MCF 10A (cell line): ENCODE measurements at regions not wholly inside any gene's neighbourhood (a gene's known extent, or its start where the extent isn't known, plus 50 kb on each side); places are given as distances from the start of the nearest gene placed in this dataset.

Experiments used
- BruUV-seq: library from RNA; stranded (reverse); fragments of 400-500 nt; replicated peaks from 2 replicates; lab custom pipeline; 2021; lab: Mats Ljungman, UMichigan
- CTCF ChIA-PET: fragments of 300-600 bp; sonication (Branson Sonifier 250); formaldehyde crosslinking; extraction: SDS; loops from one replicate; lab custom pipeline; 2021; ENCODE audit warnings: antibody characterized with exemption, inconsistent platforms; lab: Yijun Ruan, JAX
- POLR2A ChIA-PET: fragments of 300-600, 350-650 bp; sonication (Branson Sonifier 250); formaldehyde crosslinking; extraction: SDS; loops from one replicate; lab custom pipeline; 2020; ENCODE audit warnings: antibody characterized with exemption, inconsistent platforms; lab: Yijun Ruan, JAX
- DNase-seq: peaks from one replicate; pipeline ENCODE4 v3.0.0-alpha.2; 2018; ENCODE audit not compliant: unreplicated experiment
- H3K27ac Mint-ChIP-seq: one replicate; pipeline ENCODE4 v1.8.0; 2022; ENCODE audit warnings: mild to moderate bottlenecking, low read depth, mixed read lengths; ENCODE audit not compliant: unreplicated experiment
- H3K27me3 Mint-ChIP-seq: one replicate; pipeline ENCODE4 v1.8.0; 2022; ENCODE audit warnings: mixed read lengths; ENCODE audit not compliant: insufficient read depth, unreplicated experiment
- H3K36me3 Mint-ChIP-seq: one replicate; pipeline ENCODE4 v1.8.0; 2022; ENCODE audit warnings: mild to moderate bottlenecking, moderate library complexity, mixed read lengths; ENCODE audit not compliant: insufficient read depth, unreplicated experiment
- H3K4me1 Mint-ChIP-seq: one replicate; pipeline ENCODE4 v1.8.0; 2022; ENCODE audit warnings: mixed read lengths; ENCODE audit not compliant: insufficient read depth, unreplicated experiment
- H3K4me3 Mint-ChIP-seq: one replicate; pipeline ENCODE4 v1.8.0; 2022; ENCODE audit warnings: mild to moderate bottlenecking, moderate library complexity, mixed read lengths; ENCODE audit not compliant: unreplicated experiment
- H3K9me3 Mint-ChIP-seq: one replicate; pipeline ENCODE4 v1.8.0; 2022; ENCODE audit warnings: mixed read lengths; ENCODE audit not compliant: unreplicated experiment
- intact Hi-C: fragments of 100-400 bp; cut with micrococcal nuclease; formaldehyde crosslinking; loops from 2 replicates; pipeline ENCODE4 v1.14.1; 2022
- TF ChIP-seq, protein P1 (sequence below): fragments of 200-600 bp; IDR thresholded peaks from one replicate; pipeline ENCODE4 v1.8.0; 2022; ENCODE audit warnings: antibody characterized with exemption, mild to moderate bottlenecking; ENCODE audit not compliant: unreplicated experiment

DNA sequence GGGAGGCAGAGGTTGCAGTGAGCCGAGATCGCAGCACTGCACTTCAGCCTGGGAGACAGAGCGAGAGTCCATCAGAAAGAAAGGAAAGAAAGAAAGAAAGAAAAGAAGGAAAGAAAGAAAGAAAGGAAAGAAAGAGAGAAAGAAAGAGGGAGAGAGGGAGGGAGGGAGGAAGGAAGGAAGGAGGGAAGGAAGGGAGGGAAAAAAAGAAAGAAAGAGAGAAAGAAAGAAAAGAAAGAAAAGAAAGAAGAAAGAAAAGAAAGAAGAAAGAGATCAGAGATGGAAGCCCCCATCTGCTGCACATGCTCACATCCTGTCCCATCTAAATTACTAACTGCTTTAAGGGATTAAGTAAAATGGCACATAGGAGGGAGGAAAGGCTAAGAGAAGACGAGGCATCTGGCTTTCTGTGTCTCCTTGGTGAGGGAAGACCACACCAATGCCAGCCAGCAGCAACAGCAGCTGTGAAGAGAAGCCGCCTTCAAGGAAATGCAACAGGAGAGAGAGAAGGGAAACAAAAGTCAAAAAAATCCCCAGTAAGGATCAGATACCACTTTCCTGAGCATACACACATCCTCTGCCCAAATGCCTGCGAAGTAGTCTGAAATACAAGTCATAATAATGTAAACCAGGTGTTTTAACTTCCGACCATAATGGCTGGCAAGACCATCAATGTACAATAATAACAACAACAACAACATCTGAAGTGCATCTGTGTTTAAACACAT is 300.2 kb upstream of the JARID2 start:
- Mint-ChIP-seq H3K4me1 (no peaks in the 10 kb centered on the region), H3K27ac (no peak overlapping the region), H3K36me3 (no peaks in the 10 kb centered on the region), H3K27me3 (no peaks in the 10 kb centered on the region), H3K9me3 (no peaks in the 10 kb centered on the region), H3K4me3 (no peak overlapping the region)
- CTCF ChIA-PET, result interaction anchor here (0.5 kb wide), 1 partner anchor 497 kb away, joined by 3 read pairs; no protein-coding TSS in a partner anchor
- no TSS peak for BruUV-seq
- no peak for DNase-seq
- TF ChIP-seq, protein P1, sequence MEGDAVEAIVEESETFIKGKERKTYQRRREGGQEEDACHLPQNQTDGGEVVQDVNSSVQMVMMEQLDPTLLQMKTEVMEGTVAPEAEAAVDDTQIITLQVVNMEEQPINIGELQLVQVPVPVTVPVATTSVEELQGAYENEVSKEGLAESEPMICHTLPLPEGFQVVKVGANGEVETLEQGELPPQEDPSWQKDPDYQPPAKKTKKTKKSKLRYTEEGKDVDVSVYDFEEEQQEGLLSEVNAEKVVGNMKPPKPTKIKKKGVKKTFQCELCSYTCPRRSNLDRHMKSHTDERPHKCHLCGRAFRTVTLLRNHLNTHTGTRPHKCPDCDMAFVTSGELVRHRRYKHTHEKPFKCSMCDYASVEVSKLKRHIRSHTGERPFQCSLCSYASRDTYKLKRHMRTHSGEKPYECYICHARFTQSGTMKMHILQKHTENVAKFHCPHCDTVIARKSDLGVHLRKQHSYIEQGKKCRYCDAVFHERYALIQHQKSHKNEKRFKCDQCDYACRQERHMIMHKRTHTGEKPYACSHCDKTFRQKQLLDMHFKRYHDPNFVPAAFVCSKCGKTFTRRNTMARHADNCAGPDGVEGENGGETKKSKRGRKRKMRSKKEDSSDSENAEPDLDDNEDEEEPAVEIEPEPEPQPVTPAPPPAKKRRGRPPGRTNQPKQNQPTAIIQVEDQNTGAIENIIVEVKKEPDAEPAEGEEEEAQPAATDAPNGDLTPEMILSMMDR, result no peak
- POLR2A ChIA-PET, result no interaction called here
- intact Hi-C loops, result no loop called here

DNA sequence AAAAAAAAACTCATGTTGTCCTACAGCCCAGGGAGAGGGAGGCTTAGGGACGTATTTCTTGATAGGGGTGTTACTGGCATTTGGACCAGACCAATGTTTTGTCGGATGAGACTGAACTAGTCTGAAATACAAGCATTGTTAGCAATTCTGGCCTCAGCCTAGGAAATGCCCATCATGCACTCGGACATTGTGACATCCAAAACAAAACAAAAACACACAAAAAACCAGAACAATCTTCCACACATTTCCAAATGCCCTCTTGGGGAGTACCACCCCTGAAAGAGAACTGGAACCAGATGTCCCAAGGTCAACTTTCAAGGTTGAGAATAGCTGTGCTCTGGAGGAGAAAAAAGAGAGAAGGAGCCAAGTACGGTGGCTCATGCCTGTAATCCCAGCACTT is 299.1 kb upstream of the JARID2 start:
- POLR2A ChIA-PET, result no interaction called here
- Mint-ChIP-seq H3K27me3 (no peaks in the 10 kb centered on the region), H3K36me3 (no peaks in the 10 kb centered on the region), H3K4me1 (no peaks in the 10 kb centered on the region), H3K27ac (no peak overlapping the region), H3K4me3 (no peak overlapping the region), H3K9me3 (no peaks in the 10 kb centered on the region)
- no TSS peak for BruUV-seq
- no peak for DNase-seq
- CTCF ChIA-PET, result no interaction called here
- intact Hi-C loops, result no loop called here
- TF ChIP-seq, protein P1, result no peak

DNA sequence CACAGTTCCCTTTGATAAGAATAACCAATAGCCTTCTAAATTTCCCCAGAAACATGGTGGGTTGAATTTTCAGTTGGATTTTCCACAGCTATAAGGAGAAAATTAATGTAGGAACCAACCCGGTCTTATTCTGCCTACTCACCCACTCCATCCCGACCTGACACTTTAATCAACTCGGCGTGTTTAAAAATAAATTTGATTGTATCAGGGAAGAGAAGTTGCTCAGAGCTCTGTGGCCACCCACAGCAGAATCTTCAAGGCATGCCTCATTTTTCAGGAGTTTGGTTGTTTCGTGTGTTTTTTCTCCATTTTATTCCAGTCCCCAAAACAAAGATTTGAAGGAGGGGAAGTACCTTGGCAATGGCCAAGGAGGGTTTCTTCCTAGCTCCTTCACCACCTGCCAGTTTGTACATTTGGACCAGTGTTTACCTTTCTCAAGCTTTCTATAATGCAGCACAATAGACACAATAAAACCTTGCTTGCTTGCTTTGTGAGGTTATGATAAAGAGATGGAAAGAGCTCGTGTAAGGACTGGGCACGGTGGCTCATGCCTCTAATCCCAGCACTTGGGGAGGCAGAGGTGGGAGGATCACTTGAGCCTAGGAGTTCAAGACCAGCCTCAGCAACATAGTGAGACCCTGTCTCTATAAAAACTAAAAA is 297.2 kb upstream of the JARID2 start:
- no peak for DNase-seq
- POLR2A ChIA-PET, result no interaction called here
- no peak overlapping the region for H3K27ac Mint-ChIP-seq
- H3K27me3 Mint-ChIP-seq, result no peaks in the 10 kb centered on the region
- H3K9me3 Mint-ChIP-seq, result no peaks in the 10 kb centered on the region
- TF ChIP-seq, protein P1, result no peak
- intact Hi-C loops, result no loop called here
- H3K4me1 Mint-ChIP-seq, result no peaks in the 10 kb centered on the region
- BruUV-seq, result no TSS peak
- no peaks in the 10 kb centered on the region for H3K36me3 Mint-ChIP-seq
- no peak overlapping the region for H3K4me3 Mint-ChIP-seq
- CTCF ChIA-PET, result interaction anchor here (0.6 to 0.7 kb wide), 2 partner anchors 49 to 1510 kb away, joined by 3 to 5 read pairs; no protein-coding TSS in a partner anchor

DNA sequence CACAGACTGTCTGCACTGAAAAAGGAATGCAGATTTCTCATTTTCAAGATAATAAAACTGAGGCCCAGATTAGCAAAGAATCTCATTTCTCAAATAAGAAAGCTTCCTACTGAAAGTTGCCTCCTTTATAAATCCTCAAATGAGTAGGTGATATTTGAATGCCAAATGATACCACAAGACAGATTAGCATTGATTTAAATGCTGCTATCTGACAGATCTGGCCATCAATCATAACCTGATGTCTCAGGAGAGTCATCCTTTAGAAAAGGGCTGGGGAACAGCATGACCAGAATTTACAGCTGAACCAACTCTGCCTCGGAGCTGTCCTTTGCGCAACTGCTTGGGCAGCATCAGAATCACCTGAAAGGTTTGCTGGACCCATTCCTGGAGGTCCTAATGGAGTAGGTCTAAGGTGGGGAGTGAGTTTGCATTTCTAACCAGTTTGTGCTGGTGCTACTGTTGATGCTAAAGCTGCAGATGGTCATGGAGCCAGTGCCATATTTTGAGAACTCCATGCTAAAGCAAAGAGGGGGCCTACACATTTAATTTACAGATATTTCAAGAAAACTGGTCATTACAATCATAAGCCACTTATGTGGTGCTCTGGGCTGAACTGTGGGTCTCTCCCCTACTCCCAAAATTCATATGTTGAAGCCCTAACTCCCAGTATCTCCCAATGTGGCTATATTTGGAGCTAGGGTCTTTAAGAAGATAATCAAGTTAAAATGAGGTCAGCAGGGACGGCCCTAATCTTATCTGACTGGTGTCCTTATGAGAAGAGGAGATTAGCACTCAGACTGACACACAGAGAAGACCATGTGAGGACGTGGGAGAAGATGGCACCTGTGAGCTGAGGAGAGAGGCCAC is 295.5 kb upstream of the JARID2 start:
- TF ChIP-seq, protein P1, result no peak
- ChIA-PET POLR2A (no interaction called here), CTCF (interaction anchor here (0.5 to 1.1 kb wide), 3 partner anchors 13 to 303 kb away, joined by 3 to 5 read pairs (median 4); no protein-coding TSS in a partner anchor)
- Mint-ChIP-seq H3K4me3 (no peak overlapping the region), H3K36me3 (no peaks in the 10 kb centered on the region), H3K9me3 (peaks cover 5% of the 10 kb centered on the region), H3K4me1 (no peaks in the 10 kb centered on the region), H3K27me3 (no peaks in the 10 kb centered on the region), H3K27ac (no peak overlapping the region)
- BruUV-seq, result no TSS peak
- no peak for DNase-seq
- intact Hi-C loops, result no loop called here
